GM23248 (cell line): ENCODE measurements at regions not wholly inside any gene's neighbourhood (a gene's known extent, or its start where the extent isn't known, plus 50 kb on each side); places are given as distances from the start of the nearest gene placed in this dataset.

Experiments used
- EZH2 ChIP-seq: fragments of 200-600 bp; sonication (generic); IDR thresholded peaks from 2 replicates; pipeline ENCODE4 v1.6.1; 2018; ENCODE audit warnings: antibody characterized with exemption, mild to moderate bottlenecking; ENCODE audit not compliant: insufficient read depth, poor library complexity, severe bottlenecking
- EZH2phosphoT487 ChIP-seq: fragments of 200-600 bp; sonication (generic); IDR thresholded peaks from 2 replicates; pipeline ENCODE4 v1.6.1; 2018; ENCODE audit warnings: antibody characterized with exemption, moderate library complexity, mild to moderate bottlenecking, low read depth; ENCODE audit not compliant: insufficient read depth

GRCh38 chrX:2578864-2579263, 78.1 kb upstream of the DHRSX start:
- no peak for TF ChIP-seq EZH2phosphoT487
- no peak for TF ChIP-seq EZH2
